Esophagus muscularis mucosa (tissue), 4 donors: ENCODE measurements at regions not wholly inside any gene's neighbourhood (a gene's known extent, or its start where the extent isn't known, plus 50 kb on each side); places are given as distances from the start of the nearest gene placed in this dataset.

Experiments
- DNase-seq: peaks from one replicate; pipeline ENCODE4 v3.0.0-alpha.2; 2017; ENCODE audit errors: extremely low spot score
- H3K27ac ChIP-seq, 4 donors: fragments of 200-600 bp; sonication (generic); replicated peaks in 1 of 4; 1 replicate in 3 of 4; 2 replicates in 1 of 4; pipeline ENCODE4 v1.5.1; 2016 to 2019; ENCODE audit warnings: mild to moderate bottlenecking in 1 of 4
- H3K27me3 ChIP-seq, 4 donors: fragments of 200-600 bp; sonication (generic); one replicate each; pipeline versions ENCODE4 v1.5.1 to v1.6.0; 2016 to 2019
- H3K36me3 ChIP-seq, 4 donors: fragments of 200-600 bp; sonication (generic); one replicate each; pipeline ENCODE4 v1.5.1; 2016 to 2019
- H3K4me1 ChIP-seq, 4 donors: fragments of 200-600 bp; sonication (generic); one replicate each; pipeline ENCODE4 v1.5.1; 2016 to 2019
- H3K4me3 ChIP-seq, 4 donors: fragments of 200-600 bp; sonication (generic); 1 replicate in 2 of 4; 2 replicates in 2 of 4; pipeline ENCODE4 v1.5.1; 2016 to 2019; ENCODE audit warnings: mild to moderate bottlenecking in 4 of 4, moderate library complexity in 1 of 4
- H3K9me3 ChIP-seq, 4 donors: fragments of 200-600 bp; sonication (generic); 1 replicate in 3 of 4; 2 replicates in 1 of 4; pipeline ENCODE4 v1.5.1; 2016 to 2019
- CTCF ChIP-seq, 3 experiments: fragments of 200-600 bp in 2 of 3; fragments of 450-650 bp in 1 of 3; sonication (generic) in 2 of 3; IDR thresholded peaks; one replicate each; pipeline ENCODE4 v1.5.1; 2017 to 2019; ENCODE audit warnings: antibody characterized with exemption in 3 of 3, mild to moderate bottlenecking in 2 of 3, moderate library complexity in 1 of 3
- EP300 ChIP-seq: sonication (generic); formaldehyde crosslinking; IDR thresholded peaks from one replicate; pipeline ENCODE4 v1.6.1; 2017; ENCODE audit warnings: antibody characterized with exemption
- POLR2A ChIP-seq: fragments of 450-650 bp; IDR thresholded peaks from one replicate; pipeline ENCODE4 v1.6.1; 2017; ENCODE audit warnings: antibody characterized with exemption, moderate library complexity, mild to moderate bottlenecking, low read depth
- POLR2AphosphoS5 ChIP-seq, 2 donors: sonication (generic); formaldehyde crosslinking; IDR thresholded peaks; one replicate each; pipeline ENCODE4 v1.6.1; 2017; ENCODE audit warnings: antibody characterized with exemption in 2 of 2
- WGBS: methylation state at CpG from one replicate; pipeline ENCODE4 v1.1.5; 2018; 5-methylcytosine and 5-hydroxymethylcytosine counted together
- intact Hi-C: fragments of 100-400 bp; cut with DNase I; formaldehyde crosslinking; loops from one replicate; pipeline ENCODE4 v1.15.1; 2023

GRCh38 chr13:19071161-19071936 lies 110.3 kb downstream of the TUBA3C start:
- TF ChIP-seq POLR2AphosphoS5 (IDR thresholded peaks at IDR 0.05), result no peak
- TF ChIP-seq POLR2A, result no peak
- no peak for TF ChIP-seq CTCF (IDR thresholded peaks at IDR 0.05)
- no peak for TF ChIP-seq EP300
- no peaks in the 10 kb centered on the region for H3K4me1 ChIP-seq
- no peak overlapping the region for H3K27ac ChIP-seq
- H3K27me3 ChIP-seq, result no peaks in the 10 kb centered on the region
- H3K9me3 ChIP-seq, result no peaks in the 10 kb centered on the region
- no peak overlapping the region for H3K4me3 ChIP-seq
- no peak for DNase-seq
- intact Hi-C loops, result no loop called here
- H3K36me3 ChIP-seq, result no peaks in the 10 kb centered on the region
- 93% methylated on average over 4 of the region's 11 CpGs for WGBS

- DNase-seq, result no peak
These were observed 111.3 kb downstream of the TUBA3C start for GRCh38 chr13:19070398-19070735.

GRCh38 chr13:19069684-19070397 lies 111.8 kb downstream of the TUBA3C start:
- no peaks in the 10 kb centered on the region for H3K4me1 ChIP-seq
- H3K27me3 ChIP-seq, result no peaks in the 10 kb centered on the region
- intact Hi-C loops, result no loop called here
- H3K27ac ChIP-seq, result no peak overlapping the region
- no peaks in the 10 kb centered on the region for H3K36me3 ChIP-seq
- 72% methylated on average over 5 of the region's 5 CpGs for WGBS
- no peaks in the 10 kb centered on the region for H3K9me3 ChIP-seq
- peak; percentile 87 for DNase-seq
- TF ChIP-seq CTCF (IDR thresholded peaks at IDR 0.05), result no peak
- no peak for TF ChIP-seq POLR2AphosphoS5 (IDR thresholded peaks at IDR 0.05)
- TF ChIP-seq POLR2A, result no peak
- no peak for TF ChIP-seq EP300
- H3K4me3 ChIP-seq, result no peak overlapping the region

More at GRCh38 chr13:19070398-19070735, 111.3 kb downstream of the TUBA3C start:
- H3K9me3 ChIP-seq, result no peaks in the 10 kb centered on the region
- no peaks in the 10 kb centered on the region for H3K4me1 ChIP-seq
- WGBS, result 73% methylated on average over 6 of the region's 6 CpGs
- intact Hi-C loops, result no loop called here
- H3K4me3 ChIP-seq, result no peak overlapping the region
- TF ChIP-seq POLR2A (no peak), EP300 (no peak), POLR2AphosphoS5 (IDR thresholded peaks at IDR 0.05) (no peak), CTCF (IDR thresholded peaks at IDR 0.05) (no peak)
- no peak overlapping the region for H3K27ac ChIP-seq
- no peaks in the 10 kb centered on the region for H3K36me3 ChIP-seq
- no peaks in the 10 kb centered on the region for H3K27me3 ChIP-seq

- 95% methylated on average over 2 of the region's 2 CpGs for WGBS
- no peak for TF ChIP-seq POLR2A
- H3K9me3 ChIP-seq, result peaks cover 0 to 5% (median 2%) of the 10 kb centered on the region in 4 donors
- no peaks in the 10 kb centered on the region for H3K36me3 ChIP-seq
- H3K4me1 ChIP-seq, result no peaks in the 10 kb centered on the region
- H3K27me3 ChIP-seq, result no peaks in the 10 kb centered on the region
- H3K27ac ChIP-seq, result no peak overlapping the region
- intact Hi-C loops, result no loop called here
- no peak overlapping the region for H3K4me3 ChIP-seq
- DNase-seq, result peak; percentile 39
These were observed 112.9 kb downstream of the TUBA3C start for GRCh38 chr13:19068691-19069090.

GRCh38 chr13:19067767-19068166 lies 113.9 kb downstream of the TUBA3C start:
- no peak for DNase-seq
- no peak for TF ChIP-seq POLR2A
- no peak for TF ChIP-seq CTCF (IDR thresholded peaks at IDR 0.05)
- no peak for TF ChIP-seq POLR2AphosphoS5 (IDR thresholded peaks at IDR 0.05)
- TF ChIP-seq EP300, result no peak
- no peak overlapping the region for H3K4me3 ChIP-seq
- WGBS, result 91% methylated on average over 2 of the region's 2 CpGs
- peaks cover 0 to 10% (median 2%) of the 10 kb centered on the region in 4 donors for H3K9me3 ChIP-seq
- intact Hi-C loops, result no loop called here
- no peaks in the 10 kb centered on the region for H3K27me3 ChIP-seq
- H3K4me1 ChIP-seq, result no peaks in the 10 kb centered on the region
- no peaks in the 10 kb centered on the region for H3K36me3 ChIP-seq
- no peak overlapping the region for H3K27ac ChIP-seq
